ENCODE measurements at regions not wholly inside any gene's neighbourhood (a gene's known extent, or its start where the extent isn't known, plus 50 kb on each side); places are given as distances from the start of the nearest gene placed in this dataset.

DNA sequence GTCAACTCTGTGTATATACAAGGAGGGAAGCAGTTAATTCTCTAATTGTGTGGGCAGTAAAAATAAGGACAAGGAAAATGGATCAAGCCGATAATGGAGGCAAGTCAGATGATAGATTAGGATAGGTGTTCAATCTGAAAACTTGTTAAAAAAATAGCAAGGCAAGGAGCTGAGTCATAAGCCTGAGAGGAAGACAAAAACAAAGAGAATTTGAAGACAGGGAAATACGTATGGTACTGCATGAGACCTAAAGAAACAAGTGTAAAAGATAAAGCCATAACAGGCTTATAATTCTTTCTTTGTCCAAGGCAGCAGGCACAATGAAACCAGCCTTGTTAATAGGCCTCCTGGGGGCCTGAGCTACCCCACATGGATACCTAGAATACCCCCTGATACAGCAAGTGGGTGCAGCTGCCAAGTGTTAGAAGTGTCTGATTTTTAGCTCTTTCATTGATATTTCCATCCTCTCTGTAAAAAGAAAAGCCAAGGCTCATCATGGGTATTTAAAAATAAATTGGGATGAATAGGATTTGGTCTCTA is 1570.6 kb upstream of the LRRTM3 start:
- TF ChIP-seq POLR2A (IDR thresholded peaks at IDR 0.05; ENCODE audit: low read depth, low read length), result no peak
- TF ChIP-seq POLR2AphosphoS5 (IDR thresholded peaks at IDR 0.05; ENCODE audit: low read depth, low read length), result no peak
- no peak for TF ChIP-seq TAF1 (IDR thresholded peaks at IDR 0.05; ENCODE audit: borderline replicate concordance, low read depth, low read length)

All from GM12892 (cell line).